Panc1 (cell line): ENCODE measurements at regions not wholly inside any gene's neighbourhood (a gene's known extent, or its start where the extent isn't known, plus 50 kb on each side); places are given as distances from the start of the nearest gene placed in this dataset.

Experiments
- CTCF ChIP-seq: fragments of 450-650 bp; IDR thresholded peaks from 2 replicates; pipeline ENCODE4 v1.5.1; 2017; ENCODE audit warnings: mild to moderate bottlenecking
- POLR2AphosphoS5 ChIP-seq: IDR thresholded peaks from 2 replicates; pipeline ENCODE4 v1.6.1; 2012; ENCODE audit warnings: mild to moderate bottlenecking, low read depth, low read length, moderate library complexity
- REST ChIP-seq, 2 experiments: IDR thresholded peaks; 2 replicates each; pipeline ENCODE4 v1.6.1; 2011 to 2012; ENCODE audit warnings: low read depth in 2 of 2, control low read depth in 1 of 2, low read length in 1 of 2, mild to moderate bottlenecking in 1 of 2, moderate library complexity in 1 of 2; ENCODE audit not compliant: insufficient read depth in 1 of 2
- SIN3A ChIP-seq: IDR thresholded peaks from 2 replicates; pipeline ENCODE4 v1.6.1; 2012; ENCODE audit warnings: low read depth, mild to moderate bottlenecking, low read length, moderate library complexity, borderline replicate concordance; ENCODE audit not compliant: insufficient read depth
- TCF7L2 ChIP-seq: IDR thresholded peaks from 2 replicates; pipeline ENCODE4 v1.6.1; 2011; ENCODE audit warnings: mild to moderate bottlenecking, low read depth, low read length, inconsistent platforms

GRCh38 chr3:3296979-3297381, 117.5 kb upstream of the CRBN start:
- TF ChIP-seq CTCF (no peak), REST (IDR thresholded peaks at IDR 0.05; ENCODE audit: insufficient read depth in 1 of 2, low read depth in 2 of 2, low read length in 1 of 2) (no peak), SIN3A (no peak), TCF7L2 (no peak), POLR2AphosphoS5 (no peak)
